C4-2B (cell line): ENCODE measurements at regions not wholly inside any gene's neighbourhood (a gene's known extent, or its start where the extent isn't known, plus 50 kb on each side); places are given as distances from the start of the nearest gene placed in this dataset.

Experiments used
- ZFX ChIP-seq: fragments of 450-650 bp; IDR thresholded peaks from 2 replicates; pipeline ENCODE4 v1.6.1; 2017
- TF ChIP-seq, protein P1 (sequence below): fragments of 450-650 bp; conservative IDR thresholded peaks from 2 replicates; pipeline ENCODE4 v1.5.1; 2017; ENCODE audit warnings: mild to moderate bottlenecking

DNA sequence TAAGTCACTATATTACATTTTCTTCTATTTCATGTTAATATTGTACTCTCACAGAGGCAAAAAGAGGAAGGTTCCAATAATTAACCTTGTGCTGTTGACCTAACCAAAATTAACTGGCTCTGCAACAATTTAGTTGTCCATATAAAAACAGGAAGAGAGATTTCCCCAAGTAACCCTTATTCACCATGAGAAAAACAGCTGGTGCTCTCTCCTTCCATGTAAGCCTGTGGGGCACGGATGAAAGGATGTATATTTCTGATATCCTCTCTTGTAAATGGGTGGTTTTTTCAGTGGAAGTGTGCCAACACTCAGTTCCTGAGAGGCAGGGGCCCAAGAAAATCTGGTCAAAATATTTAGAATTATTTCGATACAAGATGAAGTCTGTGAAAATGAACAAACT, 358.1 kb downstream of the CRPPA start:
- TF ChIP-seq, protein P1, sequence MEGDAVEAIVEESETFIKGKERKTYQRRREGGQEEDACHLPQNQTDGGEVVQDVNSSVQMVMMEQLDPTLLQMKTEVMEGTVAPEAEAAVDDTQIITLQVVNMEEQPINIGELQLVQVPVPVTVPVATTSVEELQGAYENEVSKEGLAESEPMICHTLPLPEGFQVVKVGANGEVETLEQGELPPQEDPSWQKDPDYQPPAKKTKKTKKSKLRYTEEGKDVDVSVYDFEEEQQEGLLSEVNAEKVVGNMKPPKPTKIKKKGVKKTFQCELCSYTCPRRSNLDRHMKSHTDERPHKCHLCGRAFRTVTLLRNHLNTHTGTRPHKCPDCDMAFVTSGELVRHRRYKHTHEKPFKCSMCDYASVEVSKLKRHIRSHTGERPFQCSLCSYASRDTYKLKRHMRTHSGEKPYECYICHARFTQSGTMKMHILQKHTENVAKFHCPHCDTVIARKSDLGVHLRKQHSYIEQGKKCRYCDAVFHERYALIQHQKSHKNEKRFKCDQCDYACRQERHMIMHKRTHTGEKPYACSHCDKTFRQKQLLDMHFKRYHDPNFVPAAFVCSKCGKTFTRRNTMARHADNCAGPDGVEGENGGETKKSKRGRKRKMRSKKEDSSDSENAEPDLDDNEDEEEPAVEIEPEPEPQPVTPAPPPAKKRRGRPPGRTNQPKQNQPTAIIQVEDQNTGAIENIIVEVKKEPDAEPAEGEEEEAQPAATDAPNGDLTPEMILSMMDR, result no peak
- no peak for TF ChIP-seq ZFX
